ENCODE measurements at regions not wholly inside any gene's neighbourhood (a gene's known extent, or its start where the extent isn't known, plus 50 kb on each side); places are given as distances from the start of the nearest gene placed in this dataset.

DNA sequence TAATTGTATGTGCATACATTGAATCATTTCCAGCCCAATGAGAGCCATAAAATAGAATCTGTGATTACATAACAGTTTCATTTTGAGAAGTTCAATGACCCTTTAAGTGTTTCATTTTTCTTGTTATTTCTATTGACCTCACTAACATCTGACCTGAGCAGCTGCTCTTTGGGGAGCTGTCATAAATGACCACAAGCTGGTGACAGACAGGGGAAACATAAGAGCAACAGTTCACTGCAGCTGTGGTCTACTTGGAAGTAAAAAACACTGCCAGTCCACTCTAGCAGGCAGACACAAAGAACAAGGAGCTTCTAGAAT is 265.4 kb downstream of the DTWD2 start:
- no peak overlapping the region for H3K4me2 ChIP-seq
- H3F3A ChIP-seq (ENCODE audit: low read depth) = no peaks in the 10 kb centered on the region
- no peaks in the 10 kb centered on the region for H3K9me3 ChIP-seq (ENCODE audit: low read depth)
- H2AFZ ChIP-seq (replicated peaks) = no peak overlapping the region
- no peaks in the 10 kb centered on the region for H3K27me3 ChIP-seq
- DNase-seq (ENCODE audit: low spot score) = no peak
- no peak overlapping the region for H3K4me3 ChIP-seq
- Mint-ChIP-seq H3K36me3 (no peaks in the 10 kb centered on the region), H3K27me3 (ENCODE audit: insufficient read depth, low read depth) (no peaks in the 10 kb centered on the region), H3K4me3 (no peak overlapping the region), H3K4me1 (peaks cover 6% of the 10 kb centered on the region), H3K27ac (no peak overlapping the region), H3K9me3 (peaks cover 13% of the 10 kb centered on the region)
- no peaks in the 10 kb centered on the region for H3K79me2 ChIP-seq (ENCODE audit: low read depth)
- H3K27ac ChIP-seq = no peak overlapping the region
- no peaks in the 10 kb centered on the region for H4K20me1 ChIP-seq (ENCODE audit: low read depth)
- TF ChIP-seq, protein P1, sequence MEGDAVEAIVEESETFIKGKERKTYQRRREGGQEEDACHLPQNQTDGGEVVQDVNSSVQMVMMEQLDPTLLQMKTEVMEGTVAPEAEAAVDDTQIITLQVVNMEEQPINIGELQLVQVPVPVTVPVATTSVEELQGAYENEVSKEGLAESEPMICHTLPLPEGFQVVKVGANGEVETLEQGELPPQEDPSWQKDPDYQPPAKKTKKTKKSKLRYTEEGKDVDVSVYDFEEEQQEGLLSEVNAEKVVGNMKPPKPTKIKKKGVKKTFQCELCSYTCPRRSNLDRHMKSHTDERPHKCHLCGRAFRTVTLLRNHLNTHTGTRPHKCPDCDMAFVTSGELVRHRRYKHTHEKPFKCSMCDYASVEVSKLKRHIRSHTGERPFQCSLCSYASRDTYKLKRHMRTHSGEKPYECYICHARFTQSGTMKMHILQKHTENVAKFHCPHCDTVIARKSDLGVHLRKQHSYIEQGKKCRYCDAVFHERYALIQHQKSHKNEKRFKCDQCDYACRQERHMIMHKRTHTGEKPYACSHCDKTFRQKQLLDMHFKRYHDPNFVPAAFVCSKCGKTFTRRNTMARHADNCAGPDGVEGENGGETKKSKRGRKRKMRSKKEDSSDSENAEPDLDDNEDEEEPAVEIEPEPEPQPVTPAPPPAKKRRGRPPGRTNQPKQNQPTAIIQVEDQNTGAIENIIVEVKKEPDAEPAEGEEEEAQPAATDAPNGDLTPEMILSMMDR (IDR thresholded peaks at IDR 0.05) = no peak
- TF ChIP-seq EZH2phosphoT487 (IDR thresholded peaks at IDR 0.05) = no peak
- TF ChIP-seq EZH2 (IDR thresholded peaks at IDR 0.05) = no peak
- no peak overlapping the region for H3K9ac ChIP-seq
- H3K36me3 ChIP-seq = no peaks in the 10 kb centered on the region
- H3K4me1 ChIP-seq = peaks cover 8% of the 10 kb centered on the region

DNA sequence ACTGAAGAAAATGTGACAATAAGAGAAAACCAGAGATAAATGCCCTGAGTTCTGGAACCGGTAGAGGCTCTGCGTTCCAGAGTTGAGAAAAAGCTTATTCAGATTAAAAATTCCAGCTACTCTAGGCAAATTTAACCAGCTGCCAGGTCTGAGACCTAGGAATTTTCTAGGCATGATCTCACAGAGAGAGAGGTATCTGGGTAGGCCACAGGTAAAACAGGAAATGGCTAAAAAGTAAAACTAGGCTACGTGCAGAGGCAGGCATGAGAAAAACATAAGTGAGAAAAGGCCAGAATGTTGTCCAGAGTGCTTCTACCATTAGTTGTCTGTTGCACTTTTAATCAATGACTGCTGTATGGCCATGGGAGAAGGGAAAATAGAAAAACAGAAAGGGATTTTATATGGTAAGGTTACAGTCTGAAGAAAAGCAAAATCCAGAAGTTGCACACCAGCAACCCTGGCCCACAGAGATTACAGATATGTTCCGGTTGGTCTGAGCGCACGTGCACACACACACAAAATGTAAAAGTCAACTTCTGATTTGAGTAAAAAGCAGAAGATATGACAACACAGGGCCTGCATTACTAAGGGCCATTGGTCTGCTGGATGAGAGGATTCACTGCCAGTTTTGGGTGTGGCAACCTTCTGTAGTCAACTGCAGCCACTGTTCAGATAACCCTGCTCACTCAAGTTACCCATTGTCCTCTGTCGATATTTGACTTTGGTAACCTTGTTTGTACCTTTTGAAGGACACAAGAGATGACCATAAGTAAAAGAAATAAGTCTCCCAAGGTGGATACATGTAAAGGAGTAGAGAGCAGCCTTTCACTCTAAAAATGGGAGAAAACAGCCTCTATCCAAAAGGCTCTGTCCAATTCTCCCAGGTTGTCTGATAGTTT is 266.0 kb downstream of the DTWD2 start:
- Mint-ChIP-seq H3K36me3 (no peaks in the 10 kb centered on the region), H3K9me3 (peaks cover 13% of the 10 kb centered on the region), H3K4me3 (no peak overlapping the region), H3K27ac (no peak overlapping the region), H3K27me3 (ENCODE audit: insufficient read depth, low read depth) (no peaks in the 10 kb centered on the region), H3K4me1 (peaks cover 2% of the 10 kb centered on the region)
- H3K27ac ChIP-seq = no peak overlapping the region
- peaks cover 3% of the 10 kb centered on the region for H3K4me1 ChIP-seq
- no peak overlapping the region for H3K4me3 ChIP-seq
- H3K4me2 ChIP-seq = no peak overlapping the region
- H3K9ac ChIP-seq = no peak overlapping the region
- H3K9me3 ChIP-seq (ENCODE audit: low read depth) = no peaks in the 10 kb centered on the region
- H3K36me3 ChIP-seq = no peaks in the 10 kb centered on the region
- H2AFZ ChIP-seq (replicated peaks) = no peak overlapping the region
- no peak for DNase-seq (ENCODE audit: low spot score)
- H3F3A ChIP-seq (ENCODE audit: low read depth) = no peaks in the 10 kb centered on the region
- H3K79me2 ChIP-seq (ENCODE audit: low read depth) = no peaks in the 10 kb centered on the region
- TF ChIP-seq, protein P1 (IDR thresholded peaks at IDR 0.05) = no peak
- TF ChIP-seq EZH2 (IDR thresholded peaks at IDR 0.05) (no peak), EZH2phosphoT487 (IDR thresholded peaks at IDR 0.05) (no peak)
- H3K27me3 ChIP-seq = no peaks in the 10 kb centered on the region
- no peaks in the 10 kb centered on the region for H4K20me1 ChIP-seq (ENCODE audit: low read depth)

DNA sequence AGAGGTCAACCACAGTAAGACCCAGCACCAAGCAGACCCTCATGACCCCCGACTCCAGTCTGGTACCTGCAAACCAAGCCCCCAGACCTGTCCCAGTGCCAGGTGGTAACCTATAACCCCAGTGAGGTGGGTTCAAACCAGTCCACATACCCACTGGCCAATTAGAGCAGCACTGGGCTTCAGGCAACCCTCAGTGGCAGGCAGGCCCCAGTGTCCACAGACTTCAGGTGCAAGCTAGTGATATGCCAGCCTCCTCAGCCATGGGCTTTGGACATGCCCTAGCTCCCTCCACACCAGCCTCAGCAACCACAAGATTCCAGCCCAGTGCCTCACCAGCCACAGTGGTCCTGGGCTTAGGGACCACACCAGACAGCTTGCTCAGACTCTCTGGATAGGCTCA is 276.6 kb downstream of the DTWD2 start:
- peaks cover under 1% of the 10 kb centered on the region for H3K4me1 Mint-ChIP-seq
- Histone ChIP-seq H3K4me3 (no peak overlapping the region), H3K27ac (no peak overlapping the region), H3K9me3 (ENCODE audit: low read depth) (no peaks in the 10 kb centered on the region), H4K20me1 (ENCODE audit: low read depth) (no peaks in the 10 kb centered on the region), H3K27me3 (no peaks in the 10 kb centered on the region), H3K79me2 (ENCODE audit: low read depth) (no peaks in the 10 kb centered on the region), H3F3A (ENCODE audit: low read depth) (no peaks in the 10 kb centered on the region), H3K4me1 (no peaks in the 10 kb centered on the region), H3K4me2 (no peak overlapping the region), H2AFZ (replicated peaks) (no peak overlapping the region), H3K9ac (no peak overlapping the region), H3K36me3 (peaks cover 4% of the 10 kb centered on the region)
- H3K4me3 Mint-ChIP-seq = no peak overlapping the region
- no peak for DNase-seq (ENCODE audit: low spot score)
- H3K27ac Mint-ChIP-seq = no peak overlapping the region
- TF ChIP-seq, protein P1 (IDR thresholded peaks at IDR 0.05) = no peak
- TF ChIP-seq EZH2 (IDR thresholded peaks at IDR 0.05) (no peak), EZH2phosphoT487 (IDR thresholded peaks at IDR 0.05) (no peak)
- peaks cover 37% of the 10 kb centered on the region for H3K9me3 Mint-ChIP-seq
- H3K27me3 Mint-ChIP-seq (ENCODE audit: insufficient read depth, low read depth) = no peaks in the 10 kb centered on the region
- H3K36me3 Mint-ChIP-seq = no peaks in the 10 kb centered on the region

All from neural progenitor cell (in vitro differentiated cells).